ENCODE measurements at regions not wholly inside any gene's neighbourhood (a gene's known extent, or its start where the extent isn't known, plus 50 kb on each side); places are given as distances from the start of the nearest gene placed in this dataset.

GRCh38 chr7:84277628-84278224 is 83.1 kb upstream of the SEMA3A start:
- no peak for DNase-seq

GRCh38 chr7:84274029-84274638 is 79.5 kb upstream of the SEMA3A start:
- no peak for DNase-seq

GRCh38 chr7:84271543-84271942 is 77.0 kb upstream of the SEMA3A start:
- DNase-seq, result no peak

DNA sequence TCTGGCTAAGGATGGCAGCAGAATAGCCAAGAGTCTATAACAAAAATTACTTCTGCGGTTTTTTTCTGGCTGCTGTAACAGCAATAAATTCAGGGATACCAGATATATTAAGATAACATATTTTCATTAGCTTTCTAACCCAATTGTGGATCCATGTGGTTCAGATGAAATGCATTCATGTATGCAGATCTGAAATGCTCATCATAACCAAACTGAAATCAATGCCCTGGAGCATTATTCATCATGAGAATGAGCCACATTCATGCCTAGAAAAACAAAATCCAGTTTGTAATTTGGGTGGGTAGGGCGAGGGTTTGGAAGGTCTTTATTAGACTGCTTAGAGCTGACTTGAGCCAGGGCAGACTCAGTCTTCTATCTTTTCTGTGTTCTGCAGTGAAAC is 69.8 kb upstream of the SEMA3A start:
- no peak for DNase-seq

- no peak for DNase-seq
These were observed 68.5 kb upstream of the SEMA3A start for GRCh38 chr7:84263106-84263505.

- DNase-seq, result no peak
These were observed 66.9 kb upstream of the SEMA3A start for GRCh38 chr7:84261509-84261908.

- DNase-seq, result no peak
These were observed 64.0 kb upstream of the SEMA3A start for GRCh38 chr7:84258628-84259027.

DNA sequence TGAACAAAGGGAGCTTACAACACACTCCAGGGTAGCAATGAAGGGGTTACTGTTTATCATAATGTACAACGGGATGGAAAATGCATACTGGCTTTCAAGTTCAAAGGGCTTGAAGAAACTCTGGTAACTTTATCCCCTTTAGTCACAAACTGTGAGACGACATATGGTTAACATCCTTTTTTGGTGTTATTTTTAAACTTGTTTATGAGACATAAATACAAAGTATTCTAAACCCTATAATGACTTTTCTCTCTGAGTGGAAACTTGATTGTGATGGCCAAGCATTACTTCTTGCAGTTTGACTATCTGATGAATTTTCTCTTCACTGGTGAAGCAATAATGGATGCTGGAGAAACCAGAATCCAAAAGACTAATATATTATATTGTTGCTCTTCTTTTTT is 62.0 kb upstream of the SEMA3A start:
- no peak for DNase-seq

- DNase-seq, result no peak
These were observed 56.7 kb upstream of the SEMA3A start for GRCh38 chr7:84251277-84251781.

- no peak for DNase-seq
These were observed 55.9 kb upstream of the SEMA3A start for GRCh38 chr7:84250452-84250851.

DNA sequence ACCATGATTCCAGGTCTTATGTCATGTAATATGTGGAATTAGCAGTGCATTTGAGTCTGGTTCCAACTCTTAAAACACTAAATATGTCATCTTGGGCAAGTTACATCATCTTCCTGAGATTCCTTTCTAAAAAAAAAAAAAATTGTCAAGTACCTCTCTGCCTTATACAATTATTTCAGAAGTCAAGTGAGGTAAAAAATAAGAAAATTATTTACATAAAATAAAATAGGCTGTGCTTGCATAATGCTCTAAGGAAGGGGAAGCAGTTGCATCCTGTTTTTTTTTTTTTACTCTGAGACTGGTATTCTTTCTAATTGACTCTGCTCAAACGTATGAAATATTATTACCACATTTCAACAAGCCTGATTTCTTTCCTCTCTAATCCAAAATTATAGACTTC is 55.1 kb upstream of the SEMA3A start:
- DNase-seq, result no peak

- no peak for DNase-seq
These were observed 54.3 kb upstream of the SEMA3A start for GRCh38 chr7:84248843-84249242.

GRCh38 chr7:84248267-84248666 is 53.7 kb upstream of the SEMA3A start:
- DNase-seq, result peak; percentile 10

- DNase-seq, result no peak
These were observed 53.0 kb upstream of the SEMA3A start for GRCh38 chr7:84247591-84247990.

DNA sequence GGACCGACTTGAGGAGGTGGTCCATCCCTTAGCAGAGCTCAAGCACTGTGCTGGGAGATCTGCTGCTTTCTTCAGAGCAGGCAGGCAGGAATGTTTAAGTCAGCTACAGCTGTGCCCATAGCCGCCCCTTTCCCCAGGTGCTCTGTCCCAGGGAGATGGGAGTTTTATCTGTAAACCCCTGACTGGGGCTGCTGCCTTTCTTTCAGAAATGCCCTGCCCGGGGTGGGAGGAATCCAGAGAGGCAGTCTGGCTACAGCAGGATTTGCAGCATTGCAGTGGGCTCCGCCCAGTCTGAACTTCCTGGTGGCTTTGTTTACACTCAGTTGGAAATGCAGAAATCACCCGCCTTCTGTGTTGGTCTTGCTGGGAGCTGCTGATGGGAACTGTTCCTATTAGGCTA is 51.2 kb upstream of the SEMA3A start:
- DNase-seq, result no peak

Data from CD4-positive, alpha-beta T cell treated with Interleukin-4 for 4 hours (primary cell).